ENCODE measurements at regions not wholly inside any gene's neighbourhood (a gene's known extent, or its start where the extent isn't known, plus 50 kb on each side); places are given as distances from the start of the nearest gene placed in this dataset.
"Not testable (repeated sequence)": the region's sequence is repeated elsewhere in the genome, so short reads cannot be mapped to it uniquely, and the experiment has no call there.

DNA sequence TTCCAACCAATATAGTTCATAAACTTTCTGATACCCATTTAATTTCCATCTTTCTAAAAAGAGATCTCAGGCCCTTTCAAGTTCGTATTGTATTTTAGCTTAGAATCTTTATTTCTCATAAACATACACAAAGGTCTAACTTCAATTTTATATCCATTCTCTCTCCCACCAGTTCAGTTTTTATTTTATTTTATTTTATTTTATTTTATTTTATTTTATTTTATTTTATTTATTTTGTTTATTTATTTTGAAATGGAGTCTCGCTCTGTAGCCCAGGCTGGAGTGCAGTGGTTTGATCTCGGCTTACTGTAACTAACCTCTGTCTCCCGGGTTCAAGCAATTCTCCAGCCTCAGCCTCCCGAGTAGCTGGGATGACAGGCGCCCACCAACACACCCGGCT, 552.8 kb downstream of the SLITRK5 start:
- no peak for DNase-seq (ENCODE audit: low read depth)

DNA sequence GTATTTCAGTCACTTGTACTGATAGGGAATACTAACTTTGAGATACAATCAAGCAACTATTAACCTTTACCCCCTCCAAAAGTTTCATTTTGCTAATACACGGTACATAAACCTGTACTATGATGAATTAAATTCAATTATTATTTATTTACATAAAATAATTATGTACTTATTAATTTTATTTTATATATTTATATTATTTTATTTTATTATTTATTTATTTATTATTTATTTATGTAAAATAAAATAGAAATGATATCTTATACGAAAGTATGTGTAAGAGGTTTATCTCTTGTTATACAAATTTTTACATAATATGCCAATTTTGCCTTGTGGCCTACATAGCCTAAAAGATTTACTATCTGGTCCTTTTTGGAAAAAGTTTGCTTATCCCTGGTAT, 564.3 kb downstream of the SLITRK5 start:
- DNase-seq (ENCODE audit: low read depth) = no peak

DNA sequence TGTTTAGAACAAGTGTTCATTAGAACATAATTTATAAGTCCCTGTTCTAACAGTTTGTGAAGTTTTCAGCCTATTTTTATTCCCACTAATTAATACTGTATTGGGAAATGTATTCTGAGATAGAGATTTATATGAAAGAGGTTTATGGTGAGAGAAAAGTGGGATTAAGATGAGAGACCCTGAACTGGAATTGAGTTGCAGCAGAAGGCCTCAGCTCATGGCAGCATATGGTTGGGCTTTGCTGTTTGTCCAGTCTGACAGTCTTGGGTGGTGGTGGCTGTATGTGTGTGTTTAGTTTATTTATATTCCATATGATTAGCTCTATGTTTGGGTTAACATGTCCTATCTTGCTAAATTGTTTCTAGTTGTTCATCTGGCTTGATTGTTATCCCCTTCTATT, 575.1 kb downstream of the SLITRK5 start:
- no peak for DNase-seq (ENCODE audit: low read depth)

DNA sequence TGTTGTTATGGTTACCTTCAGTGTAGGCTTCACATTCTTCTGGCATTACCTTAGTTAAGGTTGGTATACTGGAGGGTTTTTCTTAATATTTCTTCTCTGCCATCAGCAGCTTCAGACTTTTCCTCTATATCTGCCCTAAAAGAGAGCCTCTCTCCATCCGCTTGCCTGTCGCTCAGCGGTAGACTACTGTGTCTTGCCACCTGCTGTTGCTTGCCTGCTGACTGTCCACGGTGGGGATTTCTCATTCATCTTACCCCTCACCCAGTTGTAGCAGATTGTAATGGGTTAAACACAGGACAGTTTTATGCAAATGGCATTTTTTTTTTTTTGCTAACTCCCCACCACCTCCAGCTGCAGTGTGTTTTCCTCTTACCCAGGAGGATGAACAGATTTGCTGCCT, 577.2 kb downstream of the SLITRK5 start:
- no peak for DNase-seq (ENCODE audit: low read depth)

DNA sequence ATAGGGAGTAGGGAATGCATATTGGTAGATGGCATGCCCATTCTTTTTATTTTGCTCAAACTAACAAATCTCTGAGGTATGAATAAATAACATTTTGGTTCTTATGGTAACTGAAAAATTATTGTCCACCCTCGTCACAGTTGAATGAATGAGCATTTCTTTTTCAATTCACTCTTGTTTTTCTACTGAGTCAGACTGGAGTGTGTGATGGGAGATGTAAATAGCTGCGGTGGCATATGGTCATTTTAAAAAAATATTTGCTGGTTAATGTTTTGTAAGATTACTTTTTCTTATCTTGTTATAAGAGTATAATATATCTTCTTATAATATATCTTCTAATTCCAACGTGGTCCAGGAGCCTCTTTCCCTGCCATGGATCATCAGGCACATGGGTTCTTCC, 586.5 kb downstream of the SLITRK5 start:
- DNase-seq (ENCODE audit: low read depth) = no peak

DNA sequence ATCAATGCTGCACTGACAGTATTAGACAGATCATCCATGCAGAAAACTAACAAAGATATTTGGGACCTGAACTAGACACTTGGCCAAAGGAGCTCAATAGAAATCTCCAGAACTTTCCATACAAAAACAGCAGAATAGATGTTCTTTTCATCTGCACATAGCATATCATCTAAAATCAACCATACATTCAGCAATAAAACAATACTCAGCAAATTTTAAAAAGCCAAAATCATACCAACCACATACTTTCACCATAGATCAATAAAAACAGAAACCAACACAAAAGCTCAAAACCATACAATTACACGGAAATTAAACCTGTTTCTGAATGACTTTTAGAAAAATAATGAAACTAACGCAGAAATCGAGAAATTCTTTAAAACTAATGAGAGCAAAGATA, 592.6 kb downstream of the SLITRK5 start:
- DNase-seq (ENCODE audit: low read depth) = no peak

DNA sequence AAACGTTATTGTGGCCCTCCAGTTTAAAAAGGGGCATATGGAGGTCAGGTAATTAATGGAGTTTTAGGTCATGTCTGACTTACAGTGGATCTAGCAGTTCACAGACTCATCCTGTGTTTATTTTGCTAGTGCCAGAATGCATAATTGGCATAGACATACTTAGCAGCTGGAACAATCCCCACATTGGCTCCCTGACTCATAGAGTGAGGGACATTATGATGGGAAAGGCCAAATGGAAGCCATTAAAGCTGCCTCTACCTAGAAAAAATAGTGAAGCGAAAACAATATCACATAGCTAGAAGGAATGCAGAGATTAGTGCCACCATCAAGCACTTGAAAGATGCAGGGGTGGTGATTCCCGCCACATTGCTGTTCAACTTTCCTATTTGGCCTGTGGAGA, 610.7 kb downstream of the SLITRK5 start:
- no peak for DNase-seq (ENCODE audit: low read depth)

GRCh38 chr13:88285329-88285728, 614.2 kb downstream of the SLITRK5 start:
- DNase-seq (ENCODE audit: low read depth) = no peak

GRCh38 chr13:88288326-88288725, 617.2 kb downstream of the SLITRK5 start:
- DNase-seq (ENCODE audit: low read depth) = no peak

DNA sequence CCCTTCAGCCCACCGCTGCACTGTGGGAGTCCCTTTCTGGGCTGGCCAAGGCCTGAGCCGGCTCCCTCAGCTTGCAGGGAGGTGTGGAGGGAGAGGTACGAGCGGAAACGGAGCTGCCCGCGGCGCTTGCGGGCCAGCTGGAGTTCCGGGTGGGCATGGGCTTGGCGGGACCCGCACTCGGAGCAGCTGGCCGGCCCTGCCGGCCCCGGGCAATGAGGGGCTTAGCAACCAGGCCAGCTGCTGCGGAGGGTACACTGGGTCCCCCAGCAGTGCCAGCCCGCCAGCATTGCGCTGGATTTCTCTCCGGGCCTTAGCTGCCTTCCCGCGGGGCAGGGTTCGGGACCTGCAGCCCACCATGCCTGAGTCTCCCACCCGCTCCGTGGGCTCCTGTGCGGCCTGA, 620.6 kb downstream of the SLITRK5 start:
- DNase-seq (ENCODE audit: low read depth) = not testable (repeated sequence)

GRCh38 chr13:88294368-88294767, 623.2 kb downstream of the SLITRK5 start:
- DNase-seq (ENCODE audit: low read depth) = no peak

DNA sequence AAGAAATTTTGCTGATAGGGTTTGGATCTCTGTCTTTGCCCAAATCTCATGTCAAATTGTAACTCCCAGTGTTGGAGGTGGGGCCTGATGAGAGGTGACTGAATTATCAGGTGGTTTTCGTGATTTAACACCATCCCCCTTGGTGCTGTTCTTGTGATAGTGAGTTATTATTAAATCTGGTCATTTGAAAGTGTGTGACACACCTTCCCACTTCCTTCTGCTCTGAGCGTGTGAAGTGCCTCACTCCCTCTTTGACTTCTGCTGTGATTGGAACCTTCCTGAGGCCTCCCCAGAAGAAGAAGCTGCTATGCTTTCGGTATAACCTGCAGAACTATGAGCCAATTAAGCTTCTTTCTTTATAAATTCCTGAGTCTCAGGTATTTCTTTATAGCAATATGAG, 632.0 kb downstream of the SLITRK5 start:
- no peak for DNase-seq (ENCODE audit: low read depth)

- DNase-seq (ENCODE audit: low read depth) = no peak
Measured at GRCh38 chr13:88303605-88304004, 632.4 kb downstream of the SLITRK5 start.

DNA sequence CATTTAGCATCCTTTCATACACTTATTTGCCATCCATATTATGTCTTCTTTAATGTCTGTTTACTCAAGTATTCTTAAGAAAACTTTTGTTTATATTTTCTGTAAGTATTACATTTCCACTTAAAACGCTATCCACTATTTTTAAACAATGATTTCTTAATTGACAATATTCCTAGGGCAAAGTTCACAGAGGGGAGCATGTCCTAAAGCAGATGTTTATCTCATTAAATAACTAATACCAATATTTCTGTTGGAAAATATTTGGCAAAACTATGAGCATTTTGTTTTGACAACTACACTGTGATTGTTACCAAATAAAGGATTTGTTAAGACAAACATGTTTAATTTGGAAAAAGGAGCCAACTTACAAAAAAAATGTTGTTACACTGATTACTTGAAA, 643.3 kb downstream of the SLITRK5 start:
- DNase-seq (ENCODE audit: low read depth) = no peak

GRCh38 chr13:88329066-88329465, 657.9 kb downstream of the SLITRK5 start:
- DNase-seq (ENCODE audit: low read depth) = no peak

DNA sequence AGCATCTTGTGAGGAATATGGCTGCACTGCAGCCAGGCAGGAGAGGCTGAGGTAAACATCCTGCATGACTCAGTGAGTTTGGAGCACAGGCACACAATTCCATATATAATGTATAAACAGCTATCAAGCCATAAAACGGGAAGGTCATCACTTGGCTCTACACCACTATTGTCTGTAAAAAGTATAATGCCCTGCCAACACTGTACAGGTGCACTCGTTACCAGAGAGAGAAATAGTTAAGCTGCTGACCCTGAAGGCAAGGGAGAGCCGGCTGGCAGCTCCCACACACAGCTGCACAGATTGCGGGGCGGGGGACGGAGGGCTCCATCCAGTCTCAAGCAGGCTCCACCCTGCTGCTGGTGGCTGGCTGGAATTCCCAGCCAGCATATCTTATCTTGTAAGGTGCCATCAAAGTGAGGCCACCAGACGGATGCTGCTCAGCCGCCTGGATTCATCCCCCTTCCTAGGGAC, 668.1 kb downstream of the SLITRK5 start:
- no peak for DNase-seq (ENCODE audit: low read depth)

- no peak for DNase-seq (ENCODE audit: low read depth)
Measured at GRCh38 chr13:88345171-88345847, 674.1 kb downstream of the SLITRK5 start.

- no peak for DNase-seq (ENCODE audit: low read depth)
Measured at GRCh38 chr13:88360761-88361160, 689.6 kb downstream of the SLITRK5 start.

DNA sequence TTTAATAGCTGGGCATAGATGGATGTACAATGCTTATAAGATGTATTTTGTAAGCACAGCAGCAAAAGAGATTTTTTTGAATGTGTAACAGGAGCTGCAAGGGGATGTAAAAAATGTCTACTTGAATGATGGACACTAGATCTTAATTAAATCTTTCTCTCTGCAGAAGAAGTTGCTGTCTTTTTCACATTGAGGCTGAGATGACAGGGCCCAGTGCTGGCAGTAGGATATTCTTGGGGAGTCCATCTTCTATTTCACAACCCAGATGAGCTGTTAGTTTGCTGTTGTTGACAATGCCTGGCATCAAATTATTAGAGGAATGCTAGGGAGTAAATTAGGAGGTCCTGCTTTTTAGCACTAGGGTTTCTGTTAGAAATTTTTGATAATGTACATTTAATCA, 698.7 kb downstream of the SLITRK5 start:
- no peak for DNase-seq (ENCODE audit: low read depth)

DNA sequence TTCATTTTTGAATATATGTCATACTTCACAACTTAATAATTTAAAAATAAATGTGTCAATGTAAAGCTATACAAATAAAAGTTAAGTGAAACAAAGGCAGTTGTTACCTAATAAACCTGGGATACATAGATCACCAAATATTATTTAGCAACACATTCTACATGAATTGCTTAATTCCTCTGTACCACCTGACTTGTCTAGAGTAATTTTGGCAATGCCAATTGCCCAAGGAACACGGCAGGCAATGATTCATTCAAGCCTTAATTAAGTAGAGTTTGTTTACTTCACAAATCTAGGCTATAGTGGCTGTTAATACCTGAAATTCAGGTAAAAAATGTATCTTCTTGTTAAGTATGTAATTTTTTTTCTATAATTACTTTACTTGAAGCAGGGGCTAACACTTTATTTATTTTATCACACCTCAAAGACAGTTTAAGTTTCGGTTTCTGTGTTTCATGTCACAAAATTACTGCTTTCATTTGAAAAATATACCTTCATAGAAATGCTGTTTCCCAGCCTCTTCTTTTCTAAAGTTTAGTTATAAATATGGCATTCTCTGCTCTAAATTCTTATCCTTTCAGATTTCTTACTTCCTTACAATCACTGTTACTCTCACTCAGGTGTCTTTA, 705.7 kb downstream of the SLITRK5 start:
- no peak for DNase-seq (ENCODE audit: low read depth)

DNA sequence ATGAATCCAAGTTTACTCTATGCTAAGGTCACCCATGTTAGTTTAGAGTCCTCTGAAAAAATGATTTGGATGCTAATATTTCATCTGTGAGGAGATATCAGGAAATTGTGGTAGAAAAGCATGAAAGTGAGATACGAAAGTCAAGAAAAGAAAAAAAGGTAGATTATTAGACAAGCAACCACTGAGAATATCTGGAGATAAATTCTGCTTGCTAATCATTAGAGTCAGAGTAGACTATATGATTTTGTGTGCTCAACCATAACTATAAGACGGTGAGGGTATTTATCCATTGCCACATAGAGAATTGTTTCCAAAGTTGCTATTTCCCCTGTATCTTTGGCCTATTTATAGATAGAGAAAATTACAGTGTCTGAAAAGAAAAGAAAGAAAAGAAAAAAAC, 706.7 kb downstream of the SLITRK5 start:
- no peak for DNase-seq (ENCODE audit: low read depth)

DNA sequence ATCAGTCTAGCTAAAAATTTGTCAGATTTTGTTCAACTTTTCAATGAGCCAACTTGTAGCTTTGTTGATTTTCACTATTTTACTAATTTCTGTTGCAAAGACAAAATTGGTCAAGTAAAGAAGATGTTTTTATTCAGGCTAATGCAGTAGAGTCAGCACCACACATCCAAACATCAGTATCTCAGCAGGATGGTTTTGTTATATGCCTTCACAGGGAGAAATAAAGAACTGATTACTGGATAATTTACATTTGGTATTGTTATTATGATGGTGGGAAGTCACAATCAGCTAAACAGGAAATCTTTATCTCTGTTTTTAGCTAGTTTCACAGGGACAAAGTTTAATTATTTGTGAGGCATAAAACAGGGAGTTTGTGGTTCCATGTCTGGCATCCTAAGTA, 713.4 kb downstream of the SLITRK5 start:
- DNase-seq (ENCODE audit: low read depth) = no peak

- DNase-seq (ENCODE audit: low read depth) = no peak
Measured at GRCh38 chr13:88395804-88396203, 724.6 kb downstream of the SLITRK5 start.

DNA sequence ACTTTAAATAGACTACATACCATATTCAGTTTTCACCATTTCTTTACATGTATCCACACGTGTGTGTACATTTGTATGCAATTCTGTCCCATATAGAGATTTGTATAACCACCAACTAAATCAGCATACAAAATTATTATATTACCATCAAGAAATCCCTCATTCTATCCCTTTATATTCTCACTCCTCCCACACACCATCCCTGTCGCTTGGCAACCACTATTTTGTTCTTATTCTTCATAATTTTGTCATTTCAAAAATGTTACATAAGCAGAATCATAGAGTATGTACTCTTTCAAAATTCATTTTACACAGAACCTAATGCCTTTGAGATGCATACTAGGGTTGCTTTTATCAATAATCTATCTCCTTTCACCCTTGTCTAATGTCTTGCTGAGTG, 740.5 kb downstream of the SLITRK5 start:
- DNase-seq (ENCODE audit: low read depth) = no peak

Measured in stimulated activated CD8-positive, alpha-beta memory T cell treated with anti-CD3 and anti-CD28 coated beads, Interleukin-15, amount 100 ng/mL, for 1 hour (primary cell).